ENCODE measurements at regions not wholly inside any gene's neighbourhood (a gene's known extent, or its start where the extent isn't known, plus 50 kb on each side); places are given as distances from the start of the nearest gene placed in this dataset.

DNA sequence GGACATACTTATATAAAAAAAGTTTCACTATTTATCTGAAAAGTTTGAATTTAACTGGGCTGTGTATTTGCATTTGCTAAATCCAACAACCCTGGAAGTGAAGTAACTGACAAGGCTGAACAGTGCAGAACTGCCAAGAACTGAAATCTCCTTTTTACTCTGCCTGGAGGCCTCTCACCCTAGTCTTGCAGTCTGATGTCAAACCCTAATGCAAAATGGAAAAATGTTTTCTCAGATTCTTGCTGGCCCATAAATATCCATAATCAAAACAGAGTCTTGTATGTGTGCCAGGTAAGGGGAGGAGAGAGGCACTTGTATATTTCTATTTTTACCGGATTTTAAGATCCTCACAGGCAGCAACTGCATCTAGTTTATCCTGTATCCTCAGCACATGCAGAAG lies 432.7 kb upstream of the KLF4 start:
- Histone ChIP-seq H3K27me3 (no peaks in the 10 kb centered on the region), H3K4me3 (no peak overlapping the region), H3K36me3 (no peaks in the 10 kb centered on the region), H3K9me3 (no peaks in the 10 kb centered on the region)
- DNase-seq = no peak

- H3K36me3 ChIP-seq = no peaks in the 10 kb centered on the region
- no peak overlapping the region for H3K4me3 ChIP-seq
- H3K27me3 ChIP-seq = no peaks in the 10 kb centered on the region
- peaks cover 6% of the 10 kb centered on the region; the same call in 1 of the 2 replicates for H3K9me3 ChIP-seq
- DNase-seq = no peak
These were observed 429.7 kb upstream of the KLF4 start for GRCh38 chr9:107919263-107919662.

- Histone ChIP-seq H3K9me3 (peaks cover 6% of the 10 kb centered on the region; the same call in 1 of the 2 replicates), H3K4me3 (no peak overlapping the region), H3K36me3 (no peaks in the 10 kb centered on the region), H3K27me3 (no peaks in the 10 kb centered on the region)
- DNase-seq = no peak
These were observed 429.2 kb upstream of the KLF4 start for GRCh38 chr9:107918749-107919148.

DNA sequence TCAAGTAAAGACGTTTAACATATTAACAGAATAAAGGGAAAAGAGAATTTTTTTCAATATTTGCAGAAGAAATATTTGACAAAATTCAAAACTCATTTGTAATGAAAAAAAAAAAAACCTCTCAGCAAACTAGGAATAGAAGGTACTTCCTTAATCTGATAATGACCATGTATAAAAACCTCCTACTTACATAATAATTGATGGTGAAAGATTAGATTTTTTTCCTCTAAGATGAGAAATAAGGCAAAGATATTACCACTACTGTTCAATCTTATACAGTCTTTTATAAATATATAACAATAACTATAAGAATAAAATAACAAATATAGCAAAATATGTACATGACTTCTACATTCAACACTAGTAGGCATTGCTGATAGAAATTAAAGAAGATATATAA lies 424.6 kb upstream of the KLF4 start:
- no peaks in the 10 kb centered on the region for H3K36me3 ChIP-seq
- H3K4me3 ChIP-seq = no peak overlapping the region
- no peak for DNase-seq
- no peaks in the 10 kb centered on the region for H3K27me3 ChIP-seq
- H3K9me3 ChIP-seq = peaks cover 6% of the 10 kb centered on the region

DNA sequence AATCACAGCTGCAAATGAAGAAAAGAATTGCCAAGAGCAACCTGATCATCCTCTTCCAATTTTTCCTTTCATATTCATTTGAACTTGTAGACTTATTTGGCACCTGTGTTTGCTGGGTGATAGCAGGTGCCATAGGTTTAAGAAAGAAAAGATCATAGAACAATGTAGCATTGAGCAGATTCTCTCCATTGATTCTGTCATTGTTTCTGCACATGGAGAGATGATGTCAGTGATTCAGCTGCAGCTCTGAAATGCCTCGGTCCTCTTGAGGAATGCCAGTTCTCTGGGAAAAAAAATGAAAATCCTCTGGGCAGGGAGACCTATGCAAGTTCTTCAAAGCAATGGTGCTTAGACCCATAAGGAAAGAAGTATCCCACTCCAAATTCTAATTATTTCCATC lies 418.1 kb upstream of the KLF4 start:
- DNase-seq = no peak
- no peaks in the 10 kb centered on the region for H3K36me3 ChIP-seq
- no peaks in the 10 kb centered on the region for H3K27me3 ChIP-seq
- H3K9me3 ChIP-seq = no peaks in the 10 kb centered on the region; the same call in 1 of the 2 replicates
- no peak overlapping the region for H3K4me3 ChIP-seq

GRCh38 chr9:107907255-107907654 lies 417.7 kb upstream of the KLF4 start:
- no peaks in the 10 kb centered on the region for H3K27me3 ChIP-seq
- H3K36me3 ChIP-seq = no peaks in the 10 kb centered on the region
- H3K4me3 ChIP-seq = no peak overlapping the region
- DNase-seq = no peak
- H3K9me3 ChIP-seq = no peaks in the 10 kb centered on the region; the same call in 1 of the 2 replicates

- DNase-seq = no peak
- no peaks in the 10 kb centered on the region for H3K9me3 ChIP-seq
- no peaks in the 10 kb centered on the region for H3K27me3 ChIP-seq
- no peak overlapping the region for H3K4me3 ChIP-seq
- H3K36me3 ChIP-seq = no peaks in the 10 kb centered on the region
These were observed 416.5 kb upstream of the KLF4 start for GRCh38 chr9:107906074-107906473.

DNA sequence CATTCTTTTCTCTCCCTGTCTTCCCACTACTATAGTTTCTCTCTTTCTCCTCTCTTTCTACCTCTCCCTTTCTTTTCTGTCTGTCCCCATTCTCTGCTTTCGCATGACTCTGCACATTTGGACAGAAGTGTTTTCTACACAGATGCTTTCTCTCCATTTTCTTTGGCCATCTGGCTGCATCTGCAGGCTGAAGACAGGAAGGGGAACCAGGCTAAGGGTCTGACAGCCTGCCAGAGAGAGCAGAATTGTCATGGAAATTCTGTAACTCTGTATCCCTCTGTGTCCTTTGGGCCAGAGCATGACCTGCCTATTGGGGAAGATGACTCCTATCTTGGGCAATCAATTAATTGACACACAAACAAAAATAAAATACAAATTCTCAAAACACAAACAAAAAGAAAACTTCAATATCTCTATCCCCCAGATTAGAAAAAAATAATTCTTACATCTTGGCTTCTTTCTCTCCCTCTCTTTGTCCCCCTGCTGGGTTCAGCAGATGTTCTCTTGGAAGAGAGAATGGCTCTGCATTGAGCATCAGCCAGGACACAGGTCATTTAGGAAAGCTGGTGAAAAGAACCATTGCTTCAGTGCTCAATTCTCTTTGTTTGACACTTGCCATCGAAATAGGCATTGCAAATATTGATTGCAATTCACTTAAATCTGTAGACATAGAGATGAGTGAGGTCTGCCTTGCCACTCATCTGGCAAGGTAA lies 415.9 kb upstream of the KLF4 start:
- DNase-seq = no peak
- no peak overlapping the region for H3K4me3 ChIP-seq
- H3K27me3 ChIP-seq = no peaks in the 10 kb centered on the region

GRCh38 chr9:107899961-107900330 lies 410.4 kb upstream of the KLF4 start:
- Histone ChIP-seq H3K9me3 (no peaks in the 10 kb centered on the region), H3K4me3 (no peak overlapping the region), H3K36me3 (no peaks in the 10 kb centered on the region), H3K27me3 (no peaks in the 10 kb centered on the region)
- DNase-seq = no peak

More for the DNA sequence above, 415.9 kb upstream of the KLF4 start:
- Histone ChIP-seq H3K36me3 (no peaks in the 10 kb centered on the region), H3K9me3 (no peaks in the 10 kb centered on the region)

- no peak for DNase-seq
- H3K27me3 ChIP-seq = no peaks in the 10 kb centered on the region
These were observed 409.2 kb upstream of the KLF4 start for GRCh38 chr9:107898761-107899160.

DNA sequence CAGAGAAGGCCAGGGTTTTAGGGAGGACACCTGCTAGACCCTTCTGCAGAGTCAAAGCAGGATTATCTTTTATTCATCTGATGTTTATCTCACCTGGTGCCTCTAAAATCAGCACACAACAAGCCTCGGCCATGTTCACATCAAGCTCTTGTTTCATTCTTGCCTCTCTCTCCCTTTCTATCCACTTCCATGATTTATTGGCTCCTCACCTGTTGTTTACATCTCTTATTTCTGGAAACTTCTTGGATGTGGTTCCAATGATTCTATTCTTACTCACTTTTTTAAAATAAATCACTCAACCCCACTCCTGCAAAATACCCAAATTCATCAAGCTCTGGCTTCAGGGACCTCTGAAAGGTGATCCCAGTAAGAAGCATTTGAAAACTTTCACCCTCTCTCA lies 407.0 kb upstream of the KLF4 start:
- Histone ChIP-seq H3K27me3 (no peaks in the 10 kb centered on the region), H3K4me3 (no peak overlapping the region), H3K36me3 (no peaks in the 10 kb centered on the region), H3K9me3 (no peaks in the 10 kb centered on the region)
- no peak for DNase-seq

More at GRCh38 chr9:107898761-107899160, 409.2 kb upstream of the KLF4 start:
- no peaks in the 10 kb centered on the region for H3K9me3 ChIP-seq
- H3K36me3 ChIP-seq = no peaks in the 10 kb centered on the region
- no peak overlapping the region for H3K4me3 ChIP-seq

- peak; percentile 71 for DNase-seq
- peaks cover 2% of the 10 kb centered on the region; the same call in 1 of the 2 replicates for H3K9me3 ChIP-seq
- no peaks in the 10 kb centered on the region for H3K36me3 ChIP-seq
- no peak overlapping the region for H3K4me3 ChIP-seq
- no peaks in the 10 kb centered on the region for H3K27me3 ChIP-seq
These were observed 406.0 kb upstream of the KLF4 start for GRCh38 chr9:107895501-107896001.

GRCh38 chr9:107894572-107895261 lies 405.1 kb upstream of the KLF4 start:
- Histone ChIP-seq H3K36me3 (no peaks in the 10 kb centered on the region), H3K9me3 (peaks cover 5% of the 10 kb centered on the region; the same call in 1 of the 2 replicates), H3K27me3 (no peaks in the 10 kb centered on the region), H3K4me3 (no peak overlapping the region)
- no peak for DNase-seq

GRCh38 chr9:107890921-107891465 lies 401.4 kb upstream of the KLF4 start:
- no peaks in the 10 kb centered on the region for H3K27me3 ChIP-seq
- no peak overlapping the region for H3K4me3 ChIP-seq
- peak; percentile 35 for DNase-seq
- peaks cover 10% of the 10 kb centered on the region for H3K9me3 ChIP-seq
- no peaks in the 10 kb centered on the region for H3K36me3 ChIP-seq

DNA sequence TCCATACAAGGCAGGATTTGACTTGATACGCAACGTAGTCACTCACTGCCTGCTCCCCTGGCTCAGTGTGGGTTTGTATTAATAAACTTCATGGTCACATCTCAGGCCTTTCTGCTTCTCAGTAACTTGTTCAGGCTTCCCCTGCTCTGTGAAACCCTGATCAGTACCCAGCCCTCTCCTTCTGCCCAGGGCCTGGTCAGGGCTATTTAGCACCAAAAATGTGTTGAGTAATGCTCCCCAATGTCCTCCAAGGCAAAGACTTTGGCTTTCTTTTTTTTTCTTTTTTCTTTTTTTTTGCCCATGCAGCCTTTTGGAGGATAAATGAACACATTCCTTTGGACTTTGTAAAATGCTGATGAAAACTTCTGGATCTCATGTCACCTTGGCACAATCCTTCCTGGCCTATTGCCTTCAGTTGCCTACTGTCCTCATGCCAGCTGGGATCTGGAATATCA lies 399.2 kb upstream of the KLF4 start:
- Histone ChIP-seq H3K36me3 (no peaks in the 10 kb centered on the region), H3K9me3 (peaks cover 10% of the 10 kb centered on the region), H3K4me3 (no peak overlapping the region), H3K27me3 (no peaks in the 10 kb centered on the region)
- peak; percentile 74 for DNase-seq

DNA sequence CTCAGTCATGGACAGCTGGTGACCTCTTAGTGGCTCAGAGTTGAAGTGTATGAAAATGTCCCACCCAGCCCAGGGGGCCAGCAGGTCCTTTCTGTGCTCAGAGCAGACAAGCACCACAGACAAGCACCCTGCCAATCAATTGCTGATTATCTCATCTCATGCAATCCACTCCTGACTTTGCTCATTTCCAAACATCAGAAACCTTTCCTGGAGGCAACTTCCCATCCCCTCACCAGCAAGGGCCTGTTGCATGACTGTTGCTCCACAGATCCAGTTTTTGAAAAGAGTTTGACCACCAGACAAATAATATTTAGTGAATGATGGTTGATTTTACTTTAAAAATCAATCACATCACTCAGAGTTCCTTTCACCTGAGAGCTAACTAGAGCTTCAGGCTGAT lies 397.3 kb upstream of the KLF4 start:
- Histone ChIP-seq H3K36me3 (no peaks in the 10 kb centered on the region), H3K27me3 (no peaks in the 10 kb centered on the region), H3K4me3 (no peak overlapping the region), H3K9me3 (peaks cover 13% of the 10 kb centered on the region)
- DNase-seq = no peak

DNA sequence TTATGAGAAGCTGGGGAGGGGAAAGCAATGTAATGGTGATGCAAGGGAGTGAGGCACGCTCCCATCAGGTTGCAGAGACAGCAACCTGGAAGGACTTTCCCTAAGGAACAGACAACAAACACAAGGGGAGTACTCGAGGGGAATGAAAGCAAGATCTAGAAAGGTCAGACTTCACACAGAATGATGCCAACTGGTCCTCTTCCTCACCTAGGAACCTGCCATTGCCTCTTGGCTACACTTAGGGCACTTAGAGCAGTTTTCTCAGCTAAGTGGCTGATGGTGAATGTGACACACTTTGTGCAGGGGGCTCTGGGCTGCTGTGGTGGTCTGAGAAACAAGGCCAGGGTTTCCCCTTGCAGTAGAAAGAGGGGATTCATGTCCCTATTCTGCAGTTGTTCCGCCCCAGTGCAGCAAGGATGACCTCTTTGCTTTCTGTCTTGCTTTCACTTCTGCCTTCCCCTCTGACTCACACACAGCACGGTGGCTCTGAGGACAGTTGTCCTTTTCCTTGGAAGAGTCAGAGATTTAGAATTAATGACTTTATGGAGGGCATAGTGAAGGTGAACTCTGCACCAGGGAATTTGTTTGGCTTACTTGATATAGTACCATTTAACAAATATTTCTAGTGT lies 394.0 kb upstream of the KLF4 start:
- no peak for DNase-seq
- H3K27me3 ChIP-seq = no peaks in the 10 kb centered on the region
- H3K9me3 ChIP-seq = peaks cover 9% of the 10 kb centered on the region
- H3K36me3 ChIP-seq = no peaks in the 10 kb centered on the region
- no peak overlapping the region for H3K4me3 ChIP-seq
